GM21423 (cell line): ENCODE measurements at regions not wholly inside any gene's neighbourhood (a gene's known extent, or its start where the extent isn't known, plus 50 kb on each side); places are given as distances from the start of the nearest gene placed in this dataset.

ENCODE experiments used
- ATAC-seq: cut with Tn5 transposase; IDR thresholded peaks from one replicate; pipeline ENCODE4 v1.9.1; 2021; ENCODE audit warnings: mild to moderate bottlenecking, moderate library complexity; ENCODE audit not compliant: unreplicated experiment

- no peak for ATAC-seq
Measured at GRCh38 chr12:90172524-90172923, 463.9 kb upstream of the ATP2B1 start.

- no peak for ATAC-seq
Measured at GRCh38 chr12:90170740-90171139, 462.1 kb upstream of the ATP2B1 start.

GRCh38 chr12:90167518-90168208 is 459.0 kb upstream of the ATP2B1 start:
- no peak for ATAC-seq

- ATAC-seq: no peak
Measured at GRCh38 chr12:90166671-90167070, 458.0 kb upstream of the ATP2B1 start.

GRCh38 chr12:90166012-90166411 is 457.4 kb upstream of the ATP2B1 start:
- ATAC-seq: no peak

- ATAC-seq: no peak
Measured at GRCh38 chr12:90163975-90164374, 455.3 kb upstream of the ATP2B1 start.

- no peak for ATAC-seq
Measured at GRCh38 chr12:90153827-90154226, 445.2 kb upstream of the ATP2B1 start.

GRCh38 chr12:90152897-90153624 is 444.4 kb upstream of the ATP2B1 start:
- no peak for ATAC-seq

GRCh38 chr12:90151491-90152015 is 442.9 kb upstream of the ATP2B1 start:
- no peak for ATAC-seq

GRCh38 chr12:90149453-90149852 is 440.8 kb upstream of the ATP2B1 start:
- ATAC-seq: no peak

- ATAC-seq: no peak
Measured at GRCh38 chr12:90129366-90130030, 420.9 kb upstream of the ATP2B1 start.

GRCh38 chr12:90128526-90128925 is 419.9 kb upstream of the ATP2B1 start:
- no peak for ATAC-seq

GRCh38 chr12:90126125-90126524 is 417.5 kb upstream of the ATP2B1 start:
- no peak for ATAC-seq

GRCh38 chr12:90124914-90125313 is 416.3 kb upstream of the ATP2B1 start:
- ATAC-seq: no peak

GRCh38 chr12:90124289-90124688 is 415.7 kb upstream of the ATP2B1 start:
- ATAC-seq: no peak

- no peak for ATAC-seq
Measured at GRCh38 chr12:90122681-90123080, 414.0 kb upstream of the ATP2B1 start.

- ATAC-seq: no peak
Measured at GRCh38 chr12:90120627-90121026, 412.0 kb upstream of the ATP2B1 start.

GRCh38 chr12:90112666-90113065 is 404.0 kb upstream of the ATP2B1 start:
- no peak for ATAC-seq

GRCh38 chr12:90111791-90112580 is 403.3 kb upstream of the ATP2B1 start:
- no peak for ATAC-seq

- ATAC-seq: no peak
Measured at GRCh38 chr12:90106568-90106967, 397.9 kb upstream of the ATP2B1 start.
